ENCODE measurements at regions not wholly inside any gene's neighbourhood (a gene's known extent, or its start where the extent isn't known, plus 50 kb on each side); places are given as distances from the start of the nearest gene placed in this dataset.

- intact Hi-C loops (cut with DNase I): no loop called here
- peaks cover 0 to 6% (median 0%) of the 10 kb centered on the region in 7 donors for H3K27me3 ChIP-seq
- ATAC-seq: no peak
- H3K27ac ChIP-seq: no peak overlapping the region
- H3K4me1 ChIP-seq: no peaks in the 10 kb centered on the region
- H3K9me3 ChIP-seq: no peaks in the 10 kb centered on the region
- H3K36me3 ChIP-seq: no peaks in the 10 kb centered on the region
- DNase-seq: no peak
- WGBS, 2 donors: 89 to 91% methylated on average over 6 of the region's 6 CpGs
- TF ChIP-seq CTCF (IDR thresholded peaks at IDR 0.05): no peak
- H3K4me3 ChIP-seq: no peak overlapping the region
Observed at GRCh38 chr1:81135524-81135923, 665.2 kb upstream of the ADGRL2 start.

GRCh38 chr1:81129776-81130175 is 671.0 kb upstream of the ADGRL2 start:
- 47 to 48% methylated on average over 3 of the region's 3 CpGs for WGBS, 2 donors
- TF ChIP-seq CTCF (IDR thresholded peaks at IDR 0.05): no peak

GRCh38 chr1:81129366-81129765 is 671.4 kb upstream of the ADGRL2 start:
- Histone ChIP-seq H3K4me3 (no peak overlapping the region), H3K4me1 (peaks cover 0 to 5% (median 0%) of the 10 kb centered on the region in 9 donors), H3K27ac (no peak overlapping the region), H3K9me3 (no peaks in the 10 kb centered on the region), H3K27me3 (no peaks in the 10 kb centered on the region), H3K36me3 (no peaks in the 10 kb centered on the region)
- intact Hi-C loops (cut with DNase I): no loop called here
- TF ChIP-seq CTCF (IDR thresholded peaks at IDR 0.05): no peak
- no peak for ATAC-seq
- no peak for DNase-seq
- 22 to 29% methylated on average over 4 of the region's 4 CpGs for WGBS, 2 donors

More at GRCh38 chr1:81129776-81130175, 671.0 kb upstream of the ADGRL2 start:
- peaks cover 0 to 5% (median 0%) of the 10 kb centered on the region in 9 donors for H3K4me1 ChIP-seq
- no peaks in the 10 kb centered on the region for H3K36me3 ChIP-seq
- H3K4me3 ChIP-seq: no peak overlapping the region
- ATAC-seq (no peak), DNase-seq (no peak)
- intact Hi-C loops (cut with DNase I): no loop called here
- H3K27ac ChIP-seq: no peak overlapping the region
- H3K27me3 ChIP-seq: no peaks in the 10 kb centered on the region
- H3K9me3 ChIP-seq: no peaks in the 10 kb centered on the region

GRCh38 chr1:81128079-81128478 is 672.7 kb upstream of the ADGRL2 start:
- WGBS, 2 donors: 95 to 97% methylated on average over 1 of the region's 1 CpG
- Histone ChIP-seq H3K9me3 (no peaks in the 10 kb centered on the region), H3K27me3 (no peaks in the 10 kb centered on the region), H3K36me3 (no peaks in the 10 kb centered on the region), H3K4me1 (peaks cover 0 to 5% (median 0%) of the 10 kb centered on the region in 9 donors), H3K4me3 (no peak overlapping the region), H3K27ac (no peak overlapping the region)
- no peak for TF ChIP-seq CTCF (IDR thresholded peaks at IDR 0.05)
- DNase-seq (no peak), ATAC-seq (no peak)
- intact Hi-C loops (cut with DNase I): no loop called here
